ENCODE measurements at regions not wholly inside any gene's neighbourhood (a gene's known extent, or its start where the extent isn't known, plus 50 kb on each side); places are given as distances from the start of the nearest gene placed in this dataset.

- TF ChIP-seq CTCF (conservative IDR thresholded peaks at IDR 0.05 in 1 of 2, IDR thresholded peaks at IDR 0.05 in 1 of 2; ENCODE audit: low read depth in 1 of 2, low read length in 2 of 2) (no peak), EZH2 (IDR thresholded peaks at IDR 0.05; ENCODE audit: low read length, missing control alignments) (no peak)
These were observed 252.6 kb upstream of the ANKRD30A start for GRCh38 chr10:36872702-36873393.

All from fibroblast of lung (primary cell).